Head of caudate nucleus (tissue), 42 donors: ENCODE measurements at regions not wholly inside any gene's neighbourhood (a gene's known extent, or its start where the extent isn't known, plus 50 kb on each side); places are given as distances from the start of the nearest gene placed in this dataset.

ENCODE experiments used
- DNase-seq, 42 donors: peaks; one replicate each; pipeline versions ENCODE4 v3.0.0 to v3.0.0-alpha.2; 2020 to 2021; ENCODE audit warnings: mixed read lengths in 7 of 42
- intact Hi-C: fragments of 100-400 bp; cut with DNase I; formaldehyde crosslinking; loops from one replicate; pipeline ENCODE4 v1.15.0; 2022

GRCh38 chr22:48116871-48117270 is 1354.4 kb downstream of the TBC1D22A start:
- peak in 1 of 42 donors; percentile 26 for DNase-seq
- intact Hi-C loops, result no loop called here

- intact Hi-C loops, result no loop called here
Observed at GRCh38 chr22:48112687-48113521, 1350.5 kb downstream of the TBC1D22A start.

GRCh38 chr22:48106715-48107259 is 1344.3 kb downstream of the TBC1D22A start:
- DNase-seq, result peak in 2 of 42 donors; percentile 5 to 21

More at GRCh38 chr22:48112687-48113521, 1350.5 kb downstream of the TBC1D22A start:
- peak in 1 of 42 donors; percentile 19 for DNase-seq

GRCh38 chr22:48106215-48106614 is 1343.8 kb downstream of the TBC1D22A start:
- intact Hi-C loops, result no loop called here
- DNase-seq, result peak in 3 of 42 donors; percentile 11 to 35 (median 12)

More at GRCh38 chr22:48106715-48107259, 1344.3 kb downstream of the TBC1D22A start:
- intact Hi-C loops, result no loop called here

- peak in 3 of 42 donors; percentile 15 to 42 (median 29) for DNase-seq
- intact Hi-C loops, result no loop called here
Observed at GRCh38 chr22:48105259-48105658, 1342.8 kb downstream of the TBC1D22A start.

GRCh38 chr22:48104766-48105165 is 1342.3 kb downstream of the TBC1D22A start:
- intact Hi-C loops, result no loop called here
- peak; percentile 28 to 90 (median 70) for DNase-seq

- intact Hi-C loops, result no loop called here
- peak in 2 of 42 donors; percentile 13 to 25 for DNase-seq
Observed at GRCh38 chr22:48104102-48104738, 1341.8 kb downstream of the TBC1D22A start.

- peak in 1 of 42 donors; percentile 19 for DNase-seq
- intact Hi-C loops, result no loop called here
Observed at GRCh38 chr22:48103126-48103875, 1340.9 kb downstream of the TBC1D22A start.

GRCh38 chr22:48102581-48102980 is 1340.1 kb downstream of the TBC1D22A start:
- intact Hi-C loops, result no loop called here
- peak in 3 of 42 donors; percentile 8 to 19 (median 14) for DNase-seq

GRCh38 chr22:48101704-48102103 is 1339.3 kb downstream of the TBC1D22A start:
- intact Hi-C loops, result no loop called here

GRCh38 chr22:48100685-48101417 is 1338.4 kb downstream of the TBC1D22A start:
- peak in 2 of 42 donors; percentile 8 to 9 for DNase-seq
- intact Hi-C loops, result no loop called here

More at GRCh38 chr22:48101704-48102103, 1339.3 kb downstream of the TBC1D22A start:
- DNase-seq, result peak in 4 of 42 donors; percentile 1 to 10 (median 6)

GRCh38 chr22:48099671-48100070 is 1337.2 kb downstream of the TBC1D22A start:
- intact Hi-C loops, result no loop called here
- DNase-seq, result peak in 5 of 42 donors; percentile 3 to 18 (median 11)

- DNase-seq, result peak in 5 of 42 donors; percentile 11 to 37 (median 22)
- intact Hi-C loops, result no loop called here
Observed at GRCh38 chr22:48099251-48099650, 1336.8 kb downstream of the TBC1D22A start.

- DNase-seq, result peak in 4 of 42 donors; percentile 3 to 35 (median 16)
- intact Hi-C loops, result no loop called here
Observed at GRCh38 chr22:48098921-48099245, 1336.4 kb downstream of the TBC1D22A start.

- DNase-seq, result peak in 1 of 42 donors; percentile 7
- intact Hi-C loops, result no loop called here
Observed at GRCh38 chr22:48098243-48098920, 1335.9 kb downstream of the TBC1D22A start.

GRCh38 chr22:48097723-48098122 is 1335.3 kb downstream of the TBC1D22A start:
- peak in 2 of 42 donors; percentile 10 to 21 for DNase-seq
- intact Hi-C loops, result no loop called here

GRCh38 chr22:48096851-48097665 is 1334.6 kb downstream of the TBC1D22A start:
- peak in 3 of 42 donors; percentile 18 to 23 (median 20) for DNase-seq
- intact Hi-C loops, result no loop called here
